HUES6 (cell line): ENCODE measurements at regions not wholly inside any gene's neighbourhood (a gene's known extent, or its start where the extent isn't known, plus 50 kb on each side); places are given as distances from the start of the nearest gene placed in this dataset.

Experiments
- H3K27ac ChIP-seq: 2 replicates; pipeline ENCODE4 v1.7.0; 2013; ENCODE audit warnings: low read depth, mild to moderate bottlenecking, low read length, inconsistent platforms
- H3K27me3 ChIP-seq: 2 replicates; pipeline ENCODE4 v1.6.1; 2013; ENCODE audit warnings: low read length; ENCODE audit not compliant: control insufficient read depth, insufficient read depth
- H3K36me3 ChIP-seq: 2 replicates; pipeline ENCODE4 v1.6.1; 2013; ENCODE audit warnings: low read length; ENCODE audit not compliant: control insufficient read depth, insufficient read depth
- H3K4me1 ChIP-seq: 2 replicates; pipeline ENCODE4 v1.6.1; 2013; ENCODE audit warnings: low read length; ENCODE audit not compliant: control insufficient read depth, insufficient read depth
- H3K4me3 ChIP-seq: 2 replicates; pipeline ENCODE4 v1.5.1; 2013; ENCODE audit warnings: low read depth, low read length
- H3K9ac ChIP-seq: one replicate; pipeline ENCODE4 v1.6.1; 2013; ENCODE audit warnings: mild to moderate bottlenecking, low read length
- H3K9me3 ChIP-seq: 2 replicates; pipeline ENCODE4 v1.6.1; 2013; ENCODE audit warnings: low read depth, low read length; ENCODE audit not compliant: control insufficient read depth, insufficient read depth

DNA sequence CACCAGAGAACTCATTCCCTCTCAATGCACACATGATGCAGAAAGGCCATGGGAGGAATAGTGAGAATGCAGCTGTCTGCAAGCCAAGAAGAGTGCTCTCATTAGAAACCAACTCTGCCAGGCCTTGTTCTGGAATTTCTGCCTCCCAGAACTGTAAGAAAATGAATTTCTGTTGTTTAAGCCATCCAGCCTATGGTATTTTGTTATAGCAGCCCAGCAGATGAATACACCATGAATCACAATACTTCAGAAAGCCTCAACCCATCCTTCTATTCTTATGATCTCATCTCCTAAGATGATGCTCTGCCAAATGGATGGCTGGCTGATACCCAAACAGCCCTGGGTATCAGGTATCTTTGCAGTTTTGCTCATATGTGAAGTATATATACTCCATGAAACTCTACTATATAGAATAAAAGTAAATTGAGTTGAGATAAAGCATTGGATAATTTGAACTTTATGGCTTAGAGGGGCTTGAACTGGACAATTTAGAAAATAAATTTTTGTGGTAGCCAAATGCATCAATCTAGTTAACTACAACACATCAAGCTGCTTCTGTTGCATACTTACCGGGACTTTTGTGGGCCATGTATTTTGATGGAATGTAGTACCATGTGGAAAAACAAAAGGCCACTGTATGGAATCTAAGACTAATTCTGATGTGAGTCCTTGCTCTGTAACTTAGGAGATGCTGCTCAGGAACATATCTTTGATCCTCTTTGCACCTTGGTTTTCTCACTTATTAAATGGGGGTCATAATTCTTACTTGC is 245.9 kb downstream of the HS3ST1 start:
- H3K27ac ChIP-seq, result no peak overlapping the region
- no peaks in the 10 kb centered on the region for H3K36me3 ChIP-seq
- H3K4me1 ChIP-seq, result no peaks in the 10 kb centered on the region
- H3K9me3 ChIP-seq, result no peaks in the 10 kb centered on the region
- H3K27me3 ChIP-seq, result no peaks in the 10 kb centered on the region
- no peak overlapping the region for H3K9ac ChIP-seq
- no peak overlapping the region for H3K4me3 ChIP-seq

DNA sequence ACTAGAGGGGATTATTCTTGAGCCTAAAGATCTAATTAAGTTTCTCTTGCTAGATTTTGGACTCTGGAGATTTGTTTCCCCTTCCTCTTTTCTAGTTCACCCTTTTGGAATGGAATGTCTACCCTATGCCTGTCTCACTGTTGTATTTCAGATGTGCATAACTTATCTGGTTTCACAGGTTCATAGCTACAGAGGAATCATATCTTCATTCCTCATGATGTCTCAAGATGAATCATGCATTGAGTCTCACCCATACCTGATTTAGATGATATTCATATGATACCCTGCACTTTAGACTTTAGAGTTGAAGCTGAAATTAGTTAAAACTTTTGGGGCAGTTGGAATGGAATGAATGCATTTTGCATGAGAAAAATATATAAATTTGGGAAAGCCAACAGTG is 246.7 kb downstream of the HS3ST1 start:
- Histone ChIP-seq H3K4me1 (no peaks in the 10 kb centered on the region), H3K9me3 (no peaks in the 10 kb centered on the region), H3K27me3 (no peaks in the 10 kb centered on the region), H3K36me3 (no peaks in the 10 kb centered on the region), H3K9ac (no peak overlapping the region), H3K27ac (no peak overlapping the region), H3K4me3 (no peak overlapping the region)

DNA sequence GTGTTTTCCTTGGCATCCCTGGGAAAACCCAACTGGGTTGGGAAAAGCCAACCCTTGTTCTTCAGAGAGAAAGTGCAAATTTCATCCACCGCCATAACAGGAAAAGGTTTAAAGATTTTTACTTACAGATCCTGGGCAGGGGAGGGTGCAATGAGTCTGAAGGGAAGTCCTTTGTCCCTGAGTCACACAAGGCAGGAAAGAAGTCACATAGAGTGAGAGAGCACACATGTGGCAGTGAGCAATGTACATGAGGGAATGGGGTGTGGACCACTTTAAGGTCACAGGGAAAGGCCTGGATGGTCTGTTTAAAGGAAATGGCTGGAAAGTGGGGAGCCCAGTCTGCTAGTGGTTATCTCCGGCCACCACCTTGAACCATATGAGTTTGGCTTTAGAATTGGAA is 248.9 kb downstream of the HS3ST1 start:
- Histone ChIP-seq H3K4me1 (no peaks in the 10 kb centered on the region), H3K36me3 (no peaks in the 10 kb centered on the region), H3K9ac (no peak overlapping the region), H3K27ac (no peak overlapping the region), H3K27me3 (no peaks in the 10 kb centered on the region), H3K4me3 (no peak overlapping the region), H3K9me3 (no peaks in the 10 kb centered on the region)

DNA sequence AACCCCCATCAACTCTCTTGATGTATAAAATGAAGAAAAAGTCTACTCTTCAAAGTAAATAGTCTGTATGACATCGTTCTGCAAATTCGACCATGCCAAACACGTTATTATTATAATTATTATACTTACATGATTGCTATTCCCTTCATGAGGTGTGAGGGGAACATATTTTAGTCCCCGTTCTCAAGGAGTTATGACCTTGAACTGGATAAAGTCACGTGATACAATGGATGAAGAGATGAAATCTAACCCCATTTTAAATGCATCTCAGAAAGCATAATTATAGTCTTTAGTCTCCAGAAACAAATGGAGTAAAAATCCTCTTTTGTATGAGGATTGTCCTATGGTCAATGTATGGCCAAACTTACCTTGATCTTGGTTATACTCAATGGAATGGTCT is 250.3 kb downstream of the HS3ST1 start:
- Histone ChIP-seq H3K27me3 (no peaks in the 10 kb centered on the region), H3K4me1 (no peaks in the 10 kb centered on the region), H3K36me3 (no peaks in the 10 kb centered on the region), H3K9me3 (no peaks in the 10 kb centered on the region), H3K27ac (no peak overlapping the region), H3K4me3 (no peak overlapping the region), H3K9ac (no peak overlapping the region)

DNA sequence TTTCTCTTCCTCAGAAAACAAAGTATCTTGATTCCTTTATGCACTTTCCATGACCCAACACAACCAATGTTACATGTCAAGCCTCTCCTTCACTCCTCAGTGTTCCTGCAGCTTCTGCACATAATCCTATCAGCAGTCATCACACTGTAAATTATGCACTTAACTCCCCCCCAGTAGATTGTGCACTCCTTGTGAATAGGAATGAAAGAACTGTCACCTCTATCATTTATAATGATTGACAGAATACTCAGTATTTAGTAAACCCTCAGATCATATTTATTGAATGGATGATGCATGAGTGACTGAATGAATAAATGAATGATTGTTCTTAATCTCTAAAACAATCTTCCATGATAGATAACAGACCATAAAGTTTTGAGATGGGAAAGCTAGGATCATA is 253.3 kb downstream of the HS3ST1 start:
- no peak overlapping the region for H3K27ac ChIP-seq
- no peak overlapping the region for H3K9ac ChIP-seq
- H3K4me3 ChIP-seq, result no peak overlapping the region
- no peaks in the 10 kb centered on the region for H3K4me1 ChIP-seq
- H3K9me3 ChIP-seq, result no peaks in the 10 kb centered on the region
- no peaks in the 10 kb centered on the region; the same call in 1 of the 2 replicates for H3K36me3 ChIP-seq
- no peaks in the 10 kb centered on the region for H3K27me3 ChIP-seq

DNA sequence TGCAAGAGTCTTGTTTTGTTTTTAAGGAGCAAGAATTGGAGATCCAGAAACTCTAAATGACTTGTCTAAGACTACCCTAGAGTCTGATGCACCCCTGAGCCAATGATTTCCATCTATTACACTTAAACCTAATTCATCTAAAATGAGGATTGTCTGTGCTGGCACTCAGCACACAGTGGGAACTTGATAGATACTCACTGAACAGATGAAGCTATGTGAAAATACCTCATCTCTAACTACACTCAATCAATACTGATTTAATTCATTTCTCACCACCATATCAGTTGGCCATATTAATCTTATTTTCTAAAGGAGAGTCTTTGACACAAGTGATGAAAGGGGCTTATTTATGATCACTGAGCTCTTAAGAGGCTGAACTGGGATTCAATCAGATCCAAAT is 262.1 kb downstream of the HS3ST1 start:
- no peak overlapping the region for H3K4me3 ChIP-seq
- H3K27me3 ChIP-seq, result no peaks in the 10 kb centered on the region
- no peaks in the 10 kb centered on the region; the same call in 1 of the 2 replicates for H3K4me1 ChIP-seq
- H3K9ac ChIP-seq, result no peak overlapping the region
- H3K9me3 ChIP-seq, result no peaks in the 10 kb centered on the region
- H3K36me3 ChIP-seq, result peaks cover 4% of the 10 kb centered on the region; the same call in 1 of the 2 replicates
- H3K27ac ChIP-seq, result no peak overlapping the region

DNA sequence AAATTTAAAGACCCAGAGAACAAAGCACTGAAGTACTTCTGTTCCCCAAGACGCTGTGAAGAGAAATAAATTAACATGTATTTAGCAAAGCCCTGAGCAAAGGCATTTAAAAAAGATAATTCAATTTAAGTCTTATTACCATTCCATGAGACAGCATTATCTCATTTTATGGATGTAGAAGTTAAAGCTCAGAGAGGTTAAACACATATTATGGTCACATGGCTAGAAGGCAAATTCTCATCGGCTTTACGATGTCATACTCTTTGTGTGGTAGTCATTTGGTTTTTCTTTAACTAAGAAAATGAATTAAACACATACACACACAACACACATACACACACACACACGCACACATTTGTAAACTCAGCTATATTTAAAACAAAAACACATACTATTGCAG is 262.7 kb downstream of the HS3ST1 start:
- no peak overlapping the region for H3K27ac ChIP-seq
- H3K4me1 ChIP-seq, result no peaks in the 10 kb centered on the region; the same call in 1 of the 2 replicates
- H3K27me3 ChIP-seq, result no peaks in the 10 kb centered on the region
- no peak overlapping the region for H3K9ac ChIP-seq
- H3K36me3 ChIP-seq, result peaks cover 4% of the 10 kb centered on the region; the same call in 1 of the 2 replicates
- no peak overlapping the region for H3K4me3 ChIP-seq
- H3K9me3 ChIP-seq, result no peaks in the 10 kb centered on the region

DNA sequence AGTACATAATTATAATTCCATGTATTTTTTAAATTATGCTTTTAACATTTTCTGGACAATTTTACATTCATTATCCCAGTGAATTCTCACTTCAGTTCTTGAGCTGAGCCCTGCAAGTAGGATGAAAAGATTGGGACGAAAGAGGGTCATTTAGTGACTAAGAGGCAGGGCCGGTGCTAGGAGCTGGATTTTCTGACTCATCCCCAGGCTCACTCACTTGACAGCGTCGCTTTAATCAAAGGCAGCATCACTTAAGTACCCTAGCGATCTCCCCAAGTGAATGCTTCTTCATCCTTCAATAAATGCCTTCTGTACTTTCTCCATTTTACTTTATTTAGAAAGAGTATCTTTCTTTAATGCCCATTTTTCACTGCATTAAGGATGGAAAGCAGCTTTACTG is 263.6 kb downstream of the HS3ST1 start:
- no peaks in the 10 kb centered on the region for H3K27me3 ChIP-seq
- H3K9ac ChIP-seq, result no peak overlapping the region
- H3K4me3 ChIP-seq, result no peak overlapping the region
- no peak overlapping the region for H3K27ac ChIP-seq
- no peaks in the 10 kb centered on the region; the same call in 1 of the 2 replicates for H3K4me1 ChIP-seq
- H3K9me3 ChIP-seq, result no peaks in the 10 kb centered on the region
- peaks cover 4% of the 10 kb centered on the region; the same call in 1 of the 2 replicates for H3K36me3 ChIP-seq

DNA sequence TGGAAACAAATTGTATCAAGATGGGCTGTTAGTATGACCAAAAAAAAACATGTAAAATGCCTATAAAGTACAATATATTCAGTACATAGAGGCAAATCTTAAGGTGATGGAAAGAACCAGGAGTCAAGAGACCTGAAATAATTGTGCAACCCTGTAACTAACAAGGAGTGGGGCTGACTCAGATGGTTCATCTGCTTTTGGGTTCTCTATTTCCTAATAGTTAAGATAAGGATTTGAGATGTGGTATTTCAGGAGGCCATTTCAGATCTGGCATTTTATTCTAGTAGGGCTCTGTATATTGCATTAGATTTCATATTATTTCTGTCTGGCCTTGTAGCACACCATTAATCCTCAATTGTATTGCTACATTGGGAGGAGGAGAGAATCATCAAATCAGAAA is 268.4 kb downstream of the HS3ST1 start:
- no peak overlapping the region for H3K27ac ChIP-seq
- no peaks in the 10 kb centered on the region for H3K27me3 ChIP-seq
- no peaks in the 10 kb centered on the region for H3K9me3 ChIP-seq
- H3K4me1 ChIP-seq, result peaks cover 9% of the 10 kb centered on the region
- no peak overlapping the region for H3K4me3 ChIP-seq
- no peak overlapping the region for H3K9ac ChIP-seq
- H3K36me3 ChIP-seq, result no peaks in the 10 kb centered on the region

DNA sequence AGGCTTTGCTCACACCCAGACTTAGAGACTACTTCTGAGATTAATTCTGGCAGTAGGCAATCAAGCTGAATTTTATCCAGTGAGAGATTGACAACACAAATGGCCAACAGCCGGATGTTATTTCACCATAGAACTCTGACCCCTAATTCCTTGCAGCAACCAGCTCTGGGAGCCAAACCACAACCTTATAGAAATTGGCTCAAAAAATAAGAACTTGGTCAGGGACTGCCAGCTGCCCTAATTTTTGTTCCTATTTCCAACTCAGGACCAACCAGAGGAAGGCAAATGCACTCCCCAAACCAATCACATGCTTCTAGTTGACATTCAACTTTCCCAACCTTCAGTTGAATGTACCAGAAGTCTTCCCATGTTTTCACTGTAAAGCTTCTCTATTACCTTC is 269.7 kb downstream of the HS3ST1 start:
- no peak overlapping the region for H3K9ac ChIP-seq
- no peaks in the 10 kb centered on the region for H3K36me3 ChIP-seq
- no peaks in the 10 kb centered on the region for H3K9me3 ChIP-seq
- no peak overlapping the region for H3K4me3 ChIP-seq
- no peak overlapping the region for H3K27ac ChIP-seq
- H3K4me1 ChIP-seq, result peaks cover 22% of the 10 kb centered on the region
- H3K27me3 ChIP-seq, result no peaks in the 10 kb centered on the region

DNA sequence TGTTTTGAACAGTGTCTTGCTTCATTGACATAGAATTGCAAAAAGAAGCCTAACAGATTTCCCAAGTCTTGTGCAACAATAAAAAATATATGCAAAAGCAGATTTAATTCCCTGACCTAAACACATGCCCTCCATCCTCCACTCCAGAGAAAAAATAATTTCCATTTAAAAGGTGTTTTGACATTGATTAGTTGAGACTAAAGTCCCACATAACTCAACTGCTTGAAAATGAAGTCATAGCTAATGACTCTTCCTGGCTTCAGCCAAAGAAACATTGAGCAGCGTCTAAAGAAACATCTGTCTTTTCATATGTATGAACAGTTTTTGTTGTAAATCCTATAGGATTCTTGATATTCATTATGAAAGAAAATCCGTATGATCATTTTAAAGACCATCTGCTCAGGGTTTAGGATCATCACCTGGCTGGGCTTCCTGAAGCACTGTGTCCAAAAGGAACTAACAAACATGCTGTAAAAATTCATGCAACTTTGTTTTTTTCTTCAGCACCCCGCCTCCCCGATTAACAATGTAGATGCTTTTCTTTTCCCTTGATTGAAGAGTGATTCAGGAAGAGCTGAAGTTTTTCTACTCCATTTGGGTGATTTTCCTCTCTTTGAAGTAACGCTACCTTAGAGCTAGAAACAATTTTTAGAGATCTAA is 273.4 kb downstream of the HS3ST1 start:
- Histone ChIP-seq H3K36me3 (no peaks in the 10 kb centered on the region; the same call in 1 of the 2 replicates), H3K27me3 (no peaks in the 10 kb centered on the region), H3K27ac (0 out of 2 replicates have a peak overlapping the region, but pooled peaks have one; percentile 28), H3K9me3 (no peaks in the 10 kb centered on the region), H3K4me1 (peaks cover 43% of the 10 kb centered on the region), H3K4me3 (no peak overlapping the region), H3K9ac (no peak overlapping the region)
